Coronary artery (tissue), 2 donors: ENCODE measurements at regions not wholly inside any gene's neighbourhood (a gene's known extent, or its start where the extent isn't known, plus 50 kb on each side); places are given as distances from the start of the nearest gene placed in this dataset.

Experiments used
- DNase-seq: peaks from one replicate; pipeline ENCODE4 v3.0.0-alpha.2; 2017; ENCODE audit warnings: low spot score
- H3K27ac ChIP-seq, 2 donors: fragments of 200-600 bp; sonication (generic); one replicate each; pipeline ENCODE4 v1.5.1; 2016 to 2019
- H3K4me3 ChIP-seq: fragments of 200-600 bp; sonication (generic); 2 replicates; pipeline ENCODE4 v1.5.1; 2016; ENCODE audit warnings: mild to moderate bottlenecking, moderate library complexity
- CTCF ChIP-seq: fragments of 200-600 bp; sonication (generic); IDR thresholded peaks from one replicate; pipeline ENCODE4 v1.5.1; 2019; ENCODE audit warnings: antibody characterized with exemption

GRCh38 chr16:82470016-82470415, 156.8 kb upstream of the CDH13 start:
- DNase-seq = no peak
- H3K4me3 ChIP-seq = no peak overlapping the region
- TF ChIP-seq CTCF = no peak

GRCh38 chr16:82464187-82464586, 162.6 kb upstream of the CDH13 start:
- no peak for DNase-seq
- H3K4me3 ChIP-seq = no peak overlapping the region
- no peak overlapping the region for H3K27ac ChIP-seq
- no peak for TF ChIP-seq CTCF

More at GRCh38 chr16:82470016-82470415, 156.8 kb upstream of the CDH13 start:
- no peak overlapping the region for H3K27ac ChIP-seq

DNA sequence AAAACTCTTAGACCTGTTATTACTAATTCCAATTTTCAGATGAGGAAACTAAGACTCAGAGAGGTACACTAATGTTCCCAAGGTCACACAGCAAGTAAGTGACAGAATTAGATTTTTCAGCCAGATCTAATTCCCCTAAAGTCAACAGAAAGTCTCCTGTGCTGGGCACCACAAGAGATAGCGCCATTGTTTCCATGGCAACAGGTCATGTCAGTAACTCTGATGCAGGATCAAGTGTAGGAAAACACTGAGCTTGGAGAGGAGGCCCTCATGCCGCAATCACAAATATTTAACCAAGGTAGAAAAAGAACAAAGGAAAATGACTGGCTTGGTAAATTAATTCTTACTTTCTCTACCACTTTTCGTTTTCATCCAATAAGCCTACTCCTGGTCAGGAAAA, 166.0 kb upstream of the CDH13 start:
- DNase-seq = no peak
- Histone ChIP-seq H3K4me3 (no peak overlapping the region), H3K27ac (no peak overlapping the region)

DNA sequence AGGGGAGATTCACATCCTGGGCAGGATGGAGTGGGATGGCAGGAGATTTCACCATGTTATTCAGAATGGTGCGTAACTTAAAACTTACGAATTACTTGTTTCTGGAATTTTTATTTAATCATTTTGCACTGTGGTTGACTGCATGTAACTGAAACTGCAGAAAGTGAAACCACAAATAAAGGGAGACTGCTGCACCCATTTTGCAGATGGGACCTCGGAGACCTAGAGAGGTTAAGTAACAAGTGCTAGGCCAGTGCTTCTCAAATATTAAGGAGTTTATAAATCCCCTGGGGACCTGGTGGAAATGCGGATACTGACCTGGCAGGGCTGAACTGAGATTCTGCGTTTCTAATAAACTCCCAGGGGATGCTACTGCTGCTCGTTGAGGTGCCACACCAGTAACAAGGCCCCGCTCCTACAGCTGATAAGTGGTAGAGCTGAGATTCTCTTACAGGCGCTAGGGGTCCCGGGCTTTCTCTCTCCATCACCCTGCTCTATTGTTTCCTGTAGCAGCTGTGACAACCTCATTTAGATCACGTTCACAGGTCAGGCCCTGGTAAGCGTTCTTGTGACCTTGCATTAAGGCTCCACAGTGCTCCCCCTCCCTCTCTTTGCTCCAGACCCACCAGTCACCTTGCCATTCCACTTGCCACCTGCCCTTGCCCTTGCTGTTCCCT, 167.1 kb upstream of the CDH13 start:
- no peak for TF ChIP-seq CTCF
- no peak for DNase-seq
- Histone ChIP-seq H3K4me3 (no peak overlapping the region), H3K27ac (no peak overlapping the region)

More for the DNA sequence above, 166.0 kb upstream of the CDH13 start:
- TF ChIP-seq CTCF = no peak

GRCh38 chr16:82456683-82457082, 170.1 kb upstream of the CDH13 start:
- H3K27ac ChIP-seq = no peak overlapping the region
- no peak overlapping the region for H3K4me3 ChIP-seq
- no peak for DNase-seq
- peak; percentile 60 for TF ChIP-seq CTCF

- TF ChIP-seq CTCF = no peak
- no peak overlapping the region for H3K4me3 ChIP-seq
- no peak for DNase-seq
- no peak overlapping the region for H3K27ac ChIP-seq
Observed at GRCh38 chr16:82454566-82454965, 172.2 kb upstream of the CDH13 start.

GRCh38 chr16:82454152-82454551, 172.6 kb upstream of the CDH13 start:
- Histone ChIP-seq H3K4me3 (no peak overlapping the region), H3K27ac (no peak overlapping the region)
- no peak for DNase-seq
- no peak for TF ChIP-seq CTCF
